ENCODE measurements at regions not wholly inside any gene's neighbourhood (a gene's known extent, or its start where the extent isn't known, plus 50 kb on each side); places are given as distances from the start of the nearest gene placed in this dataset.
A peak's percentile ranks its signal among the peaks of the same experiment; 100 is the strongest.

- intact Hi-C loops (cut with micrococcal nuclease) (loop anchor here (1.0 to 2.0 kb wide), 3 partner anchors 71 to 287 kb away; partner anchors contain the start of gene LRRC58), dilution Hi-C loops (cut with MboI; ENCODE audit: extremely low pct_ligation_motif_present, low sequenced_read_pairs) (no loop called here)
- ChIA-PET POLR2A (no interaction called here), CTCF (interaction anchor here (1.0 to 1.7 kb wide), 18 partner anchors 9 to 255 kb away, joined by 3 to 40 read pairs (median 6); partner anchors contain the start of gene FSTL1)
- TSS peak; percentile 40 for BruUV-seq (replicated peaks)
- Histone ChIP-seq H3K79me2 (ENCODE audit: control insufficient read depth, insufficient read depth, low read length) (no peaks in the 10 kb centered on the region), H3K9me1 (replicated peaks; ENCODE audit: control insufficient read depth, extremely low read depth, insufficient read depth, low read length) (no peaks in the 10 kb centered on the region), H4K20me1 (replicated peaks; ENCODE audit: control insufficient read depth, extremely low read depth, insufficient read depth, low read length) (no peaks in the 10 kb centered on the region), H3K27ac (ENCODE audit: insufficient read depth, low read depth, low read length) (peak overlapping the region; percentile 15), H2AFZ (ENCODE audit: low read depth, low read length) (peak overlapping the region; percentile 84), H3K4me2 (ENCODE audit: insufficient read depth, low read length) (peak overlapping the region; percentile 74), H3K9ac (replicated peaks; ENCODE audit: extremely low read depth, insufficient read depth, low read length) (no peak overlapping the region), H3K9me3 (replicated peaks; ENCODE audit: control insufficient read depth, insufficient read depth, low read length) (no peaks in the 10 kb centered on the region), H3K27me3 (ENCODE audit: control insufficient read depth in 2 of 2, insufficient read depth in 2 of 2, low read length in 2 of 2) (no peaks in the 10 kb centered on the region), H3K4me3 (replicated peaks in 1 of 3; ENCODE audit: insufficient read depth in 1 of 3, low read depth in 1 of 3, low read length in 3 of 3) (no peak overlapping the region), H3K36me3 (ENCODE audit: control insufficient read depth in 2 of 2, extremely low read depth in 1 of 2, insufficient read depth in 2 of 2, low read length in 2 of 2) (no peaks in the 10 kb centered on the region), H3K4me1 (ENCODE audit: control insufficient read depth, extremely low read depth, insufficient read depth, low read length) (peaks cover 17% of the 10 kb centered on the region)
- DNase-seq (ENCODE audit: low read depth, low spot score) (peak; percentile 23), FAIRE-seq (no peak)
- no peak for TF ChIP-seq EZH2 (IDR thresholded peaks at IDR 0.05; ENCODE audit: borderline replicate concordance, low read depth, low read length, severe bottlenecking)
Observed at GRCh38 chr3:120506076-120506827, 55.5 kb upstream of the FSTL1 start.

- H3K27me3 ChIP-seq (ENCODE audit: control insufficient read depth in 2 of 2, insufficient read depth in 2 of 2, low read length in 2 of 2) = no peaks in the 10 kb centered on the region
- no peaks in the 10 kb centered on the region for H3K9me3 ChIP-seq (replicated peaks; ENCODE audit: control insufficient read depth, insufficient read depth, low read length)
- ChIA-PET POLR2A (no interaction called here), CTCF (interaction anchor here (0.7 to 1.7 kb wide), 8 partner anchors 8 to 87 kb away, joined by 3 to 5 read pairs (median 3); no protein-coding TSS in a partner anchor)
- H3K4me3 ChIP-seq (replicated peaks in 1 of 3; ENCODE audit: insufficient read depth in 1 of 3, low read depth in 1 of 3, low read length in 3 of 3) = no peak overlapping the region
- no peak for TF ChIP-seq CTCF (IDR thresholded peaks at IDR 0.05; ENCODE audit: extremely low read depth in 1 of 2, insufficient read depth in 1 of 2, low read depth in 1 of 2, low read length in 2 of 2)
- TF ChIP-seq EZH2 (IDR thresholded peaks at IDR 0.05; ENCODE audit: borderline replicate concordance, low read depth, low read length, severe bottlenecking) = no peak
- no peak for TF ChIP-seq MYC (IDR thresholded peaks at IDR 0.05; ENCODE audit: low read depth, low read length)
- TF ChIP-seq MAX (IDR thresholded peaks at IDR 0.05; ENCODE audit: insufficient read depth, insufficient read length) = no peak
- TF ChIP-seq POLR2AphosphoS5 (IDR thresholded peaks at IDR 0.05; ENCODE audit: insufficient read depth, low read depth, low read length) = no peak
- no peak overlapping the region for H2AFZ ChIP-seq (ENCODE audit: low read depth, low read length)
- no peak overlapping the region for H3K27ac ChIP-seq (ENCODE audit: insufficient read depth, low read depth, low read length)
- intact Hi-C loops (cut with micrococcal nuclease) = no loop called here
- DNase-seq (ENCODE audit: low read depth, low spot score) = no peak
- H3K9me1 ChIP-seq (replicated peaks; ENCODE audit: control insufficient read depth, extremely low read depth, insufficient read depth, low read length) = no peaks in the 10 kb centered on the region
- no peaks in the 10 kb centered on the region for H4K20me1 ChIP-seq (replicated peaks; ENCODE audit: control insufficient read depth, extremely low read depth, insufficient read depth, low read length)
- H3K36me3 ChIP-seq (ENCODE audit: control insufficient read depth in 2 of 2, extremely low read depth in 1 of 2, insufficient read depth in 2 of 2, low read length in 2 of 2) = no peaks in the 10 kb centered on the region
- no peak overlapping the region for H3K9ac ChIP-seq (replicated peaks; ENCODE audit: extremely low read depth, insufficient read depth, low read length)
- H3K4me2 ChIP-seq (ENCODE audit: insufficient read depth, low read length) = no peak overlapping the region
- H3K4me1 ChIP-seq (ENCODE audit: control insufficient read depth, extremely low read depth, insufficient read depth, low read length) = peaks cover 18% of the 10 kb centered on the region
- dilution Hi-C loops (cut with MboI; ENCODE audit: extremely low pct_ligation_motif_present, low sequenced_read_pairs) = no loop called here
- H3K79me2 ChIP-seq (ENCODE audit: control insufficient read depth, insufficient read depth, low read length) = no peaks in the 10 kb centered on the region
- no peak for FAIRE-seq
- no TSS peak for BruUV-seq (replicated peaks)
Observed at GRCh38 chr3:120503727-120504616, 53.2 kb upstream of the FSTL1 start.
